Astrocyte of the spinal cord (primary cell): ENCODE measurements at regions not wholly inside any gene's neighbourhood (a gene's known extent, or its start where the extent isn't known, plus 50 kb on each side); places are given as distances from the start of the nearest gene placed in this dataset.

Source experiments
- DNase-seq: peaks from one replicate; pipeline ENCODE4 v3.0.0; 2011; ENCODE audit warnings: low read depth, low spot score
- H3K4me3 ChIP-seq: 2 replicates; pipeline ENCODE4 v1.5.1; 2011; ENCODE audit warnings: low read depth, mild to moderate bottlenecking, low read length, moderate library complexity
- CTCF ChIP-seq: IDR thresholded peaks from 2 replicates; pipeline ENCODE4 v1.5.1; 2012; ENCODE audit warnings: low read depth, mild to moderate bottlenecking, low read length, inconsistent platforms
- in situ Hi-C: cut with HindIII; loops from 2 replicates; pipeline ENCODE4 v1.10.0; 2017; ENCODE audit warnings: low sequenced_read_pairs

- in situ Hi-C loops, result no loop called here
- no peak overlapping the region for H3K4me3 ChIP-seq
- no peak for TF ChIP-seq CTCF
- no peak for DNase-seq
Observed at GRCh38 chr2:16271231-16271896, 331.0 kb downstream of the MYCN start.

GRCh38 chr2:16270441-16270840 is 330.1 kb downstream of the MYCN start:
- no peak for DNase-seq
- no peak for TF ChIP-seq CTCF
- in situ Hi-C loops, result no loop called here
- no peak overlapping the region for H3K4me3 ChIP-seq

- in situ Hi-C loops, result no loop called here
- no peak for DNase-seq
- no peak for TF ChIP-seq CTCF
- H3K4me3 ChIP-seq, result no peak overlapping the region
Observed at GRCh38 chr2:16268301-16269000, 328.1 kb downstream of the MYCN start.

- DNase-seq, result no peak
- in situ Hi-C loops, result no loop called here
- TF ChIP-seq CTCF, result no peak
- H3K4me3 ChIP-seq, result no peak overlapping the region
Observed at GRCh38 chr2:16266571-16266970, 326.2 kb downstream of the MYCN start.

GRCh38 chr2:16264931-16265540 is 324.7 kb downstream of the MYCN start:
- in situ Hi-C loops, result no loop called here
- H3K4me3 ChIP-seq, result no peak overlapping the region
- no peak for DNase-seq
- no peak for TF ChIP-seq CTCF

GRCh38 chr2:16264491-16264890 is 324.1 kb downstream of the MYCN start:
- DNase-seq, result no peak
- in situ Hi-C loops, result no loop called here
- H3K4me3 ChIP-seq, result no peak overlapping the region
- TF ChIP-seq CTCF, result no peak
